ENCODE measurements at regions not wholly inside any gene's neighbourhood (a gene's known extent, or its start where the extent isn't known, plus 50 kb on each side); places are given as distances from the start of the nearest gene placed in this dataset.

- peaks cover 4% of the 10 kb centered on the region for H3K9me3 Mint-ChIP-seq
- H3K27ac Mint-ChIP-seq (ENCODE audit: unreplicated experiment), result no peak overlapping the region
- H3K36me3 Mint-ChIP-seq (ENCODE audit: low read depth), result no peaks in the 10 kb centered on the region
- H3K4me3 Mint-ChIP-seq, result no peak overlapping the region
- DNase-seq (ENCODE audit: low read depth, low spot score), result no peak
- H3K4me1 Mint-ChIP-seq, result no peaks in the 10 kb centered on the region
- no peak for TF ChIP-seq CTCF (conservative IDR thresholded peaks at IDR 0.05)
- peaks cover 20% of the 10 kb centered on the region for H3K27me3 Mint-ChIP-seq (ENCODE audit: low read depth)
These were observed 240.3 kb downstream of the MAF start for GRCh38 chr16:79360267-79360666.

GRCh38 chr16:79359082-79359481 is 241.5 kb downstream of the MAF start:
- H3K36me3 Mint-ChIP-seq (ENCODE audit: low read depth), result no peaks in the 10 kb centered on the region
- peaks cover 4% of the 10 kb centered on the region for H3K9me3 Mint-ChIP-seq
- H3K27me3 Mint-ChIP-seq (ENCODE audit: low read depth), result peaks cover 16% of the 10 kb centered on the region
- no peaks in the 10 kb centered on the region for H3K4me1 Mint-ChIP-seq
- no peak for DNase-seq (ENCODE audit: low read depth, low spot score)
- H3K4me3 Mint-ChIP-seq, result no peak overlapping the region
- no peak overlapping the region for H3K27ac Mint-ChIP-seq (ENCODE audit: unreplicated experiment)
- TF ChIP-seq CTCF (conservative IDR thresholded peaks at IDR 0.05), result no peak

GRCh38 chr16:79358188-79358587 is 242.3 kb downstream of the MAF start:
- Mint-ChIP-seq H3K9me3 (no peaks in the 10 kb centered on the region), H3K27me3 (ENCODE audit: low read depth) (peaks cover 9% of the 10 kb centered on the region), H3K27ac (ENCODE audit: unreplicated experiment) (no peak overlapping the region), H3K4me1 (no peaks in the 10 kb centered on the region), H3K36me3 (ENCODE audit: low read depth) (no peaks in the 10 kb centered on the region), H3K4me3 (no peak overlapping the region)
- no peak for DNase-seq (ENCODE audit: low read depth, low spot score)
- TF ChIP-seq CTCF (conservative IDR thresholded peaks at IDR 0.05), result no peak

GRCh38 chr16:79355600-79356358 is 244.8 kb downstream of the MAF start:
- H3K9me3 Mint-ChIP-seq, result no peaks in the 10 kb centered on the region

DNA sequence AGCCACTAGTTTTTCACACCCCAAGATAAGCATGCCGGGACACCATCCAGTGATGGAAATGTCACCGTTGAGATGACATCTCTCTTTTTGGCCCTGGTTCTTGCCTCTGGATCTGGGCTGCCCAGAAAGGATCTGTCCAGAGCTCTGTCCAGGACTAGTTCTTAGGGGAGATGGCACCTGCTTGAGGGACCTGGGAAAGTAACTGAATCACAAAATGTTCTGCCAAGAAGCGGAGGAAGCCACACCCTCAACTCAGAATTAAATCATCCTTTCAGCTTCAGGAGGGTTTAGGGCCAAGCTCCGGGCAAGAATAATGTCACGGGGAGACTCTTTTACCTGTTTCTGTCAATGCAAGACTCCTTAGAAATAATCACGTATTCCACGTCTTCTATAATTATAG is 248.6 kb downstream of the MAF start:
- no peaks in the 10 kb centered on the region for H3K9me3 Mint-ChIP-seq
- no peak for TF ChIP-seq CTCF (conservative IDR thresholded peaks at IDR 0.05)
- H3K4me3 Mint-ChIP-seq, result no peak overlapping the region
- H3K4me1 Mint-ChIP-seq, result peaks cover 7% of the 10 kb centered on the region
- H3K27ac Mint-ChIP-seq (ENCODE audit: unreplicated experiment), result no peak overlapping the region
- DNase-seq (ENCODE audit: low read depth, low spot score), result no peak
- H3K36me3 Mint-ChIP-seq (ENCODE audit: low read depth), result no peaks in the 10 kb centered on the region
- H3K27me3 Mint-ChIP-seq (ENCODE audit: low read depth), result peaks cover 12% of the 10 kb centered on the region

More at GRCh38 chr16:79355600-79356358, 244.8 kb downstream of the MAF start:
- no peak for DNase-seq (ENCODE audit: low read depth, low spot score)
- no peak overlapping the region for H3K4me3 Mint-ChIP-seq
- H3K27ac Mint-ChIP-seq (ENCODE audit: unreplicated experiment), result no peak overlapping the region
- H3K36me3 Mint-ChIP-seq (ENCODE audit: low read depth), result no peaks in the 10 kb centered on the region
- H3K27me3 Mint-ChIP-seq (ENCODE audit: low read depth), result no peaks in the 10 kb centered on the region
- no peaks in the 10 kb centered on the region for H3K4me1 Mint-ChIP-seq
- TF ChIP-seq CTCF (conservative IDR thresholded peaks at IDR 0.05), result no peak
